GM18858 (cell line): ENCODE measurements at regions not wholly inside any gene's neighbourhood (a gene's known extent, or its start where the extent isn't known, plus 50 kb on each side); places are given as distances from the start of the nearest gene placed in this dataset.

Experiments used
- ATAC-seq: cut with Tn5 transposase; IDR thresholded peaks from one replicate; pipeline ENCODE4 v1.9.1; 2021; ENCODE audit not compliant: unreplicated experiment

GRCh38 chr11:81072273-81072672, 1631.4 kb upstream of the TENM4 start:
- ATAC-seq = no peak

GRCh38 chr11:81071606-81072005, 1630.8 kb upstream of the TENM4 start:
- no peak for ATAC-seq

DNA sequence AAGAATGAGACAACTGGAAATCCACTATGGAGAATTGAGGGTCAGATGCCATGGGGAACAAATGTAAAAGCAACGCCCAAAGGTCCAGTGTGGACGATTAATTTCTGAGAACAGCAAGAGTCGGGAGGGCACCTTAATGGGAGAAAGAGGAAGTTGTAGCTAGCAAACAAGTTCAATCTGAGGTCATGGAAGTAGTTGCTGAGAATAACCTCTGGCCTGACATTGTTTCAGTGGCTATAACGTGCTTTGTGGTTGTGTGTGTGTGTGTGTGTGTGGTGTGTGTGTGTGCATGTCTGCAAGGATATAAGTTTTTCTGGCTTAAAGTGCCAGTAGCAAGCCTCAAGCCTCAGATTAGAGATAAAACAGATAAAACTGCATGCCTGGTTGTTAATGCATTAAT, 1630.1 kb upstream of the TENM4 start:
- ATAC-seq = peak; percentile 96

DNA sequence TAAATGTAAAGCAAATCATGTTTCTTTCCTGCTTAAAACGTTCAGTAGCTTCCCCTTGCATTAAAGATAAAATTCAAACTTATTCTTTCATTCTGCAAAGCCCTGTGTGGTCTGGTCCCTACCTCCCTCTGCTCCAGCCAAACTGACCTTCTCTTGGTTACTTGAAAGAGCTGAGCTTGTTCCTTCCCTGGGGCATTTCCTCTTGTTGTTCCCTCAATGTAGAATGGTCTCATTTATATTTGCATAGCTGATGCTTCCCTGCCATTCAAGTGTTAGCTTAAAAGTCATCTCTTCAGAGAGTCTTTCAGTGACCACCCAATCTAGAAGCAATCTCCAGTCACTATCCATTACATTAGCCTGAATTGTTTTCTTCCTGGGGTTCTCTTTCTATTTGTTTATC, 1618.5 kb upstream of the TENM4 start:
- no peak for ATAC-seq

- ATAC-seq = no peak
Measured at GRCh38 chr11:81052344-81053158, 1611.7 kb upstream of the TENM4 start.

- no peak for ATAC-seq
Measured at GRCh38 chr11:81039916-81040524, 1599.2 kb upstream of the TENM4 start.

- ATAC-seq = no peak
Measured at GRCh38 chr11:81036168-81036870, 1595.5 kb upstream of the TENM4 start.

- no peak for ATAC-seq
Measured at GRCh38 chr11:81033779-81034540, 1593.1 kb upstream of the TENM4 start.

GRCh38 chr11:81032906-81033305, 1592.1 kb upstream of the TENM4 start:
- ATAC-seq = no peak

DNA sequence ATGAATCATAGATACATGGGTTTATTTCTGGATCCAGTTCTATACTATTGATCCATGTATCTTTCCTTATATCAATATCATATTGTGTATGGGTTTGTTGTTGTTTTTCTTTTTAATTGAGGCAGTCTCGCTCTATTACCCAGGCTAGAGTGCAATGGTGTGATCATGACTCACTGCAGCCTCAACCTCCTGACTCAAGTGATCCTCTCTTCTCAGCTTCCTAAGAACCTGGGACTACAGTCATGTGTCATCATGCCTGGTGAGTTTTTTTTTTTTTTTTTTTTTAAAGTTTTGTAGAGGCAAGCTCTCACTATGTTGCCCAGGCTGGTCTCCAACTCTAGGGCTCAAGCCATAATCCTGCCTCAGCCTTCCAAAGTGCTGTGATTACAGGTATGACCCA, 1589.4 kb upstream of the TENM4 start:
- no peak for ATAC-seq

- no peak for ATAC-seq
Measured at GRCh38 chr11:81026032-81026431, 1585.2 kb upstream of the TENM4 start.

DNA sequence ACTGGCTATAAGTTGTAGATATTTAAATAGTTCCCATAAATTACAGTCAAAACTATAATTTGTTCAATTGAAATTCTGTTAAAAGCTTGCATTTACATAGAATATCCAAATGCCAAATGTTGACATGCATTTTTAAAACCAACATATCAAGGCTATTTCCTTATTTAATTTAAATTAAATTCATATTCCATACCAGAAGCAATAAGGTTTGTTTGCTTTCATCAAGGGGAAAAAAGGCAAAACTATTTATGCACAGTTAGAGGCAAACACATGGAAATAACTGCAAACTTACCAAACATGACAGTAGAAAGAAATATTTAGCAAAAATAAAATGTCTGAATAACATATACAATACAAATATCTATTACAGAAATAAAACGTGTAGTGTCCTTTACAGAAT, 1581.2 kb upstream of the TENM4 start:
- ATAC-seq = no peak

DNA sequence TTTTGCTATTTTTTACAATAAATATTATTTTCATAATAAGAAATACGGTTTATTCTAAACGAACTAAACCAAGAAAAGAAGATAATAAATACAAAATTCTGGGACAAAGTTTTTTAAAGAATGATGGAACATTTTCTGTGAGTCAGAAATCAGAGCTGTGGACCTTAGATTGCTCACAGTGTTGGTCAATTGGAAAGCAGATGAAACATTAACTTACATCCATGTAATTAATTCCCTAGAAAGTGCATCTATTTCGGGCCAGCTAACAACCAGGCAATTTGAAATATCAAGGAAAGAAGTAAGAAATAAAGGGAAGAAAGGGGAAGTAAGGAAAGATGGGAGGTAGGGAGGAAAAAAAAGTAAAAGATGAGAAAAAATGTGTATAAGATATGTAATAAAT, 1569.8 kb upstream of the TENM4 start:
- no peak for ATAC-seq

DNA sequence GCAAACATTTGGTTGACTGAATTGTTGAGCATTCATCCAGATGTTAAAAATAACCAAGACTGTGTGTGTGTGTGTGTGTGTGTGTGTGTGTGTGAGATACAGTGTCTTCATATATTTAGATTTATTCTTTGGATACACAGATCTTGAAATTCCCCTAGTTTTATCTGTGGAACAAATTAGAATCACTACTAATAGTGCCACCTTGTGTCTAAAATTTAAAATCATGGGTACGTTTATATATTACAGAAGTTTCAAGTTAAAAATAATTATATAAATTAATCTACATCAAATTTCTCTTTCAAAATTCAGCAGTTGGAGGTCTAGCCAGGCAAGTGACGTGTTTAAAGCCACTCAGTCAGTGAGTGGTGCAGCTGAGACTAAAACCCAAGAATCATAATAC, 1566.2 kb upstream of the TENM4 start:
- no peak for ATAC-seq

DNA sequence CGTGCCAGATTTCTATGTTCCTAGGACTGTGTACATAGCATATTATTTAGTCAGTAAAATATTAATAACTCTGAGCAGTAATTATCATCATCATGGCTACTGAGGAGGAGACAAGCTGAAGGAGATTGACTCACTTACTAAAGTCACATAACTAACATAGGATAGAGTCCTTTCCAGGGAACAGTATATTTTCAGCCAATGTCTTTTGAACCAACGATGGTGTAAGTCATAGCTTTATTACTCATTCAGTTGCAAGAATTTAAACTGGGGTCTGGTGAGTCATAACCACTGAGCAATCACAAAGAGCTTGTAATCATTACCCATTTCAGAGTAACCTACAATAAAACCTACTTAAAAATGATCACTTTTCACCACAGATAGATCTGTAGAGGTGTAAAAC, 1564.8 kb upstream of the TENM4 start:
- ATAC-seq = peak; percentile 47

- no peak for ATAC-seq
Measured at GRCh38 chr11:81004576-81004975, 1563.7 kb upstream of the TENM4 start.

DNA sequence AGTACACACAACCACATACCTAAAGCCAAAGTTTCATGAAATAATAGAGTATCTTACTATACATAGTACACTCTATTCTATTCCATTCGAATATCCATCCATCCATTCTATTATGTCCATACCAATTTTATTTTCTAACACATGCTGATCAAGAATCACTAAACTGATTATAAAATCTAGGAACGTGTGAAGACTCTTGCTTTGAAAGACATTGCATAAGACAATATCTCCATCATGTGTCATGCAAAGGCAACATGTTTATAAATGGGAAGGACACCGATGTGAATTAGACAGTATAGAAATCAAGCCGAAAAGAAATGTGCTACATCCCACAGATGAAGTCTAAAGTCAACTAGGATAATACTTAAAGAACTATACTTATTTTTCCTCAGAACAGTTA, 1561.5 kb upstream of the TENM4 start:
- no peak for ATAC-seq

DNA sequence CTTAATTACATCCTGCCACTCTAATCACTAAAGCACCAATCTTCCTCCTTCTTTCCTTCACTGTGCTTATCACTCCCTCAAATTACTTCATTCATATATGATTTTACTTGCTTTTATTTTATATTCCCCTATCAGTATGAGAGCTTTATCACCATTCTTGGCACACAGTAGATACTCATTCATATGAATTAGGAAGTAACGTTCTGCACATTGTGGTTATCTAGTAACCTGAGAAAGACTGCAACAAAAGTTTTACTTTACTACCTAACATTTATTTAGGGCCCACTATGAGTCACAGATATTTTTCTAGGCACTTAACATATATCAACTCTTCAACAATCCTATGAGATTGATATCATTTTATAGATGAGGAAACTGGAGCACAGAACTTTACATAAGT, 1559.9 kb upstream of the TENM4 start:
- ATAC-seq = no peak

DNA sequence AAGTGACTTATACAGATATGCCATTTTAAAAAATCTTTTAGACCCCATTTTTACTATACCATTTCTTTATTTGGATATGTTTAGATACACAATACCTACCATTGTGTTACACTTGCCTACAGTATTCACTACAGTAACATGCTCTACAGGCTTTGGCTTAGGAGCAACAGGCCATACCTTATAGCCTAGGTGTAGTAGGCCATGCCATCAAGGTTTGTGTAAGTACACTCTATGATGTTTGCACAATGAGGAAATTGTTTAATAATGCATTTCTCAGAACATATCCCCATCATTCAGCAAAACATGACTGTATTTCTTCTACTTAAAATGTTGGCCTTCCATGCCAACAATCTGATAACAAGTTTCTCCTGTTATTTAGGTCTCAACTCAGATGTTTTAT, 1559.5 kb upstream of the TENM4 start:
- no peak for ATAC-seq

- no peak for ATAC-seq
Measured at GRCh38 chr11:80995523-80995922, 1554.7 kb upstream of the TENM4 start.

GRCh38 chr11:80993536-80993935, 1552.7 kb upstream of the TENM4 start:
- no peak for ATAC-seq
